K562 (cell line): ENCODE measurements at regions not wholly inside any gene's neighbourhood (a gene's known extent, or its start where the extent isn't known, plus 50 kb on each side); places are given as distances from the start of the nearest gene placed in this dataset.

ENCODE experiments used
- CTBP1 ChIP-seq: fragments of 450-650 bp; IDR thresholded peaks from 2 replicates; pipeline ENCODE4 v1.6.1; 2016; ENCODE audit warnings: borderline replicate concordance
- ETS2 ChIP-seq: IDR thresholded peaks from 2 replicates; pipeline ENCODE4 v1.6.1; 2016; ENCODE audit warnings: borderline replicate concordance, missing genetic modification characterization, mild to moderate bottlenecking, moderate library complexity, missing compliant biosample characterization; ENCODE audit not compliant: poor library complexity, severe bottlenecking
- MAZ ChIP-seq, 2 experiments: fragments of 450-650 bp in 1 of 2; sonication (generic) in 1 of 2; formaldehyde crosslinking; IDR thresholded peaks in 1 of 2; conservative IDR thresholded peaks in 1 of 2; 2 replicates each; pipeline versions ENCODE4 v1.4.0 to v1.5.0; 2020; ENCODE audit warnings: mild to moderate bottlenecking in 1 of 2, missing genetic modification reagents in 1 of 2
- MEIS2 ChIP-seq: fragments of 450-650 bp; IDR thresholded peaks from 2 replicates; pipeline ENCODE4 v1.6.1; 2014; ENCODE audit warnings: mild to moderate bottlenecking; ENCODE audit not compliant: partially characterized antibody
- OTX1 ChIP-seq: fragments of 450-650 bp; formaldehyde crosslinking; IDR thresholded peaks from 2 replicates; pipeline ENCODE4 v1.4.0; 2022; ENCODE audit warnings: mild to moderate bottlenecking
- RB1 ChIP-seq: fragments of 450-650 bp; IDR thresholded peaks from 2 replicates; pipeline ENCODE4 v1.6.1; 2017; ENCODE audit warnings: low read depth, mild to moderate bottlenecking
- SRSF3 ChIP-seq: fragments of 200-400 bp; formaldehyde crosslinking; IDR thresholded peaks from 2 replicates; pipeline ENCODE4 v1.6.1; 2016; ENCODE audit warnings: mild to moderate bottlenecking, low read length, moderate library complexity; ENCODE audit not compliant: insufficient read depth
- ZFP1 ChIP-seq: fragments of 450-650 bp; formaldehyde crosslinking; IDR thresholded peaks from 2 replicates; pipeline ENCODE4 v1.4.0; 2020; ENCODE audit warnings: mild to moderate bottlenecking, mixed read lengths
- ZNF79 ChIP-seq: fragments of 250-450 bp; sonication (Bioruptor Pico); IDR thresholded peaks from 2 replicates; pipeline ENCODE4 v1.4.0; 2020; ENCODE audit warnings: low read depth, mild to moderate bottlenecking, moderate library complexity
- TF ChIP-seq, protein P1 (sequence below), 2 experiments: fragments of 450-650 bp; IDR thresholded peaks; 2 replicates each; pipeline ENCODE4 v1.6.1; 2016; ENCODE audit warnings: mild to moderate bottlenecking in 2 of 2, borderline replicate concordance in 1 of 2, low read depth in 1 of 2, moderate library complexity in 1 of 2
- TF ChIP-seq, protein P2 (sequence below): fragments of 450-650 bp; IDR thresholded peaks from 2 replicates; pipeline ENCODE4 v1.6.1; 2016; ENCODE audit warnings: antibody characterized with exemption
- TF ChIP-seq, protein P3 (sequence below): IDR thresholded peaks from 2 replicates; pipeline ENCODE4 v1.6.1; 2011; ENCODE audit warnings: borderline replicate concordance, low read depth, mild to moderate bottlenecking, moderate library complexity, low read length; ENCODE audit not compliant: insufficient read depth, poor library complexity, severe bottlenecking
- TF ChIP-seq, protein P4 (sequence below): fragments of 250-450 bp; sonication (Bioruptor Pico); IDR thresholded peaks from 2 replicates; pipeline ENCODE4 v1.8.0; 2021; ENCODE audit warnings: moderate library complexity, mild to moderate bottlenecking, inconsistent platforms

DNA sequence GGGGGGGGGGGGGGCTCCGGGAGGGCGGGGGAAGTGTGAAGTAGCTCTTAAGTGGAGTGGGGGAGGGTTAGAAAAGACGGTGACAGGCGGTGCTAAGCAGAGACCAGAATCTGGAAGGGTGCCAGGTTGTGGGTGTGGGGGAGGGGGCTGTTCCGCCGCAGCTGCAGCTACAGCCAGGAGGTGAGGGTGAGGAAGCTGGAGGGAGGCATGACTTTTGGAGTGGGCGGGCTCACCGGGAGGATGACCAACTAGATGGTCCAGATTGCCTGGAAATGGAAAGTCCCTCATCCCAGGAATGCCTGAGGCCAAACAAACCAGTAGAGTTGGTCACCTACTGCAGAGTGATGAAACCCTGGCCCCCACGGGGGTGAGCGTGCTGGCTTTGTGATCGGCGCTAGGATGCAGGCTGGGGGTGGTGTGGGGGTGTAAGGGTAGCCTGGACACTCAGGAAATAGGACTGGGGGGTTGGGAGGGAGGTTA lies 158.1 kb upstream of the SHB start (continued):
- TF ChIP-seq, protein P1, sequence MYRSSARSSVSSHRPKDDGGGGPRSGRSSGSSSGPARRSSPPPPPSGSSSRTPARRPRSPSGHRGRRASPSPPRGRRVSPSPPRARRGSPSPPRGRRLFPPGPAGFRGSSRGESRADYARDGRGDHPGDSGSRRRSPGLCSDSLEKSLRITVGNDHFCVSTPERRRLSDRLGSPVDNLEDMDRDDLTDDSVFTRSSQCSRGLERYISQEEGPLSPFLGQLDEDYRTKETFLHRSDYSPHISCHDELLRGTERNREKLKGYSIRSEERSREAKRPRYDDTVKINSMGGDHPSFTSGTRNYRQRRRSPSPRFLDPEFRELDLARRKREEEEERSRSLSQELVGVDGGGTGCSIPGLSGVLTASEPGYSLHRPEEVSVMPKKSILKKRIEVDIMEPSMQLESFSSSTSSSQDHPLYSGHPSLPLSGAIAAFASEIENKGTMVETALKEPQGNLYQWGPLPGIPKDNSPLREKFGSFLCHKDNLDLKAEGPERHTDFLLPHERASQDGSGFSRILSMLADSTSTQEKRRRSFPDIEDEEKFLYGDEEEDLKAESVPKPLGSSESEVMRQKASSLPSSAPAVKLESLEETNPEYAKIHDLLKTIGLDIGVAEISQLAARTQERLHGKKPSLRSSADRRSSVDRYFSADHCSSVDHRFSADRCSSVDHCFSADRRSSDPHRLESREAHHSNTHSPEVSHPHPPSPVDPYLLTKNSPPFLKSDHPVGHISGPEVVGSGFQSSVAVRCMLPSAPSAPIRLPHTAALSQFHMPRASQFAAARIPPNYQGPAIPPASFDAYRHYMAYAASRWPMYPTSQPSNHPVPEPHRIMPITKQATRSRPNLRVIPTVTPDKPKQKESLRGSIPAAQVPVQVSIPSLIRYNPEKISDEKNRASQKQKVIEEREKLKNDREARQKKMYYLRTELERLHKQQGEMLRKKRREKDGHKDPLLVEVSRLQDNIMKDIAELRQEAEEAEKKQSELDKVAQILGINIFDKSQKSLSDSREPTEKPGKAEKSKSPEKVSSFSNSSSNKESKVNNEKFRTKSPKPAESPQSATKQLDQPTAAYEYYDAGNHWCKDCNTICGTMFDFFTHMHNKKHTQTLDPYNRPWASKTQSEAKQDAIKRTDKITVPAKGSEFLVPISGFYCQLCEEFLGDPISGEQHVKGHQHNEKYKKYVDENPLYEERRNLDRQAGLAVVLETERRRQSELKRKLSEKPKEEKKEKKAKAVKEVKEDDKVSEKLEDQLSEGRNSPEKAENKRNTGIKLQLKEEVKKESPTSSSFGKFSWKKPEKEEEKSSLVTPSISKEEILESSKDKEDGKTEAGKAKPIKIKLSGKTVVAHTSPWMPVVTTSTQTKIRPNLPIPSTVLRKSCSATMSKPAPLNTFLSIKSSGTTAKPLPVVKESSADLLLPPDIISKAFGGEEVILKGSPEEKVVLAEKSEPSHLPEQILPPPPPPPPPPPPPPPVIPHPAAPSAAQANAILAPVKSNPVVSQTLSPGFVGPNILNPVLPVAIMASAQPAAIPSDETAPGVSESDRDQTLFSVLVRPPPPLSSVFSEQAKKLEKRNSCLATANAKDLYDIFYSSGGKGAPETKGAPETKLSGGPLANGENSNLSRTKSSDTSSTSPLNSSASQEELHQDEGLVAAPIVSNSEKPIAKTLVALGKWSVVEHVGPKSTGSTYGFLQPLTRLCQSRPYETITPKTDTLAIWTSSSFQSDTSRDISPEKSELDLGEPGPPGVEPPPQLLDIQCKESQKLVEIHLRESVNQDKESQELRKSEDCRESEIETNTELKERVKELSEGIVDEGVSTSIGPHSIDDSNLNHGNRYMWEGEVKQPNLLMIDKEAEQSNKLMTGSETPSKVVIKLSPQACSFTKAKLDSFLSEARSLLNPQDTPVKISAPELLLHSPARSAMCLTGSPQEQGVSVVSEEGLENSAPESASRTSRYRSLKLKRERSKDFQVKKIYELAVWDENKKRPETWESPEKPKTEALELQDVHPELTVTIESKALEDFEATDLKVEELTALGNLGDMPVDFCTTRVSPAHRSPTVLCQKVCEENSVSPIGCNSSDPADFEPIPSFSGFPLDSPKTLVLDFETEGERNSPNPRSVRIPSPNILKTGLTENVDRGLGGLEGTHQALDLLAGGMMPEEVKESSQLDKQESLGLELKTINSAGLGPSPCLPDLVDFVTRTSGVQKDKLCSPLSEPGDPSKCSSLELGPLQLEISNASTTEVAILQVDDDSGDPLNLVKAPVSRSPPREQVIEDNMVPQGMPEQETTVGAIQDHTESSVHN (IDR thresholded peaks at IDR 0.05; ENCODE audit: borderline replicate concordance in 1 of 2, low read depth in 1 of 2), result no peak
- TF ChIP-seq CTBP1 (peak; percentile 84), ZNF79 (CRISPR knock-in tag) (no peak), ETS2 (tag) (no peak), RB1 (peak; percentile 43; the same call in 1 of the 2 replicates), ZFP1 (CRISPR knock-in tag) (no peak), OTX1 (CRISPR knock-in tag) (no peak), MAZ (CRISPR knock-in tag; conservative IDR thresholded peaks at IDR 0.05 in 1 of 2, IDR thresholded peaks at IDR 0.05 in 1 of 2) (peak in 1 of 2 experiments; percentile 61; a peak in 2 of 4 replicates), SRSF3 (no peak), MEIS2 (no peak)
- TF ChIP-seq, protein P2, sequence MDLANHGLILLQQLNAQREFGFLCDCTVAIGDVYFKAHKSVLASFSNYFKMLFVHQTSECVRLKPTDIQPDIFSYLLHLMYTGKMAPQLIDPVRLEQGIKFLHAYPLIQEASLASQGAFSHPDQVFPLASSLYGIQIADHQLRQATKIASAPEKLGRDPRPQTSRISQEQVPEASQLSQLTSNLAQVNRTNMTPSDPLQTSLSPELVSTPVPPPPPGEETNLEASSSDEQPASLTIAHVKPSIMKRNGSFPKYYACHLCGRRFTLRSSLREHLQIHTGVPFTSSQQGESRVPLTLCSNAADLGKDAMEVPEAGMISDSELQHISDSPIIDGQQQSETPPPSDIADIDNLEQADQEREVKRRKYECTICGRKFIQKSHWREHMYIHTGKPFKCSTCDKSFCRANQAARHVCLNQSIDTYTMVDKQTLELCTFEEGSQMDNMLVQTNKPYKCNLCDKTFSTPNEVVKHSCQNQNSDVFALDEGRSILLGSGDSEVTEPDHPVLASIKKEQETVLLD, result no peak
- TF ChIP-seq, protein P3, sequence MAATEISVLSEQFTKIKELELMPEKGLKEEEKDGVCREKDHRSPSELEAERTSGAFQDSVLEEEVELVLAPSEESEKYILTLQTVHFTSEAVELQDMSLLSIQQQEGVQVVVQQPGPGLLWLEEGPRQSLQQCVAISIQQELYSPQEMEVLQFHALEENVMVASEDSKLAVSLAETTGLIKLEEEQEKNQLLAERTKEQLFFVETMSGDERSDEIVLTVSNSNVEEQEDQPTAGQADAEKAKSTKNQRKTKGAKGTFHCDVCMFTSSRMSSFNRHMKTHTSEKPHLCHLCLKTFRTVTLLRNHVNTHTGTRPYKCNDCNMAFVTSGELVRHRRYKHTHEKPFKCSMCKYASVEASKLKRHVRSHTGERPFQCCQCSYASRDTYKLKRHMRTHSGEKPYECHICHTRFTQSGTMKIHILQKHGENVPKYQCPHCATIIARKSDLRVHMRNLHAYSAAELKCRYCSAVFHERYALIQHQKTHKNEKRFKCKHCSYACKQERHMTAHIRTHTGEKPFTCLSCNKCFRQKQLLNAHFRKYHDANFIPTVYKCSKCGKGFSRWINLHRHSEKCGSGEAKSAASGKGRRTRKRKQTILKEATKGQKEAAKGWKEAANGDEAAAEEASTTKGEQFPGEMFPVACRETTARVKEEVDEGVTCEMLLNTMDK, result no peak
- TF ChIP-seq, protein P4, sequence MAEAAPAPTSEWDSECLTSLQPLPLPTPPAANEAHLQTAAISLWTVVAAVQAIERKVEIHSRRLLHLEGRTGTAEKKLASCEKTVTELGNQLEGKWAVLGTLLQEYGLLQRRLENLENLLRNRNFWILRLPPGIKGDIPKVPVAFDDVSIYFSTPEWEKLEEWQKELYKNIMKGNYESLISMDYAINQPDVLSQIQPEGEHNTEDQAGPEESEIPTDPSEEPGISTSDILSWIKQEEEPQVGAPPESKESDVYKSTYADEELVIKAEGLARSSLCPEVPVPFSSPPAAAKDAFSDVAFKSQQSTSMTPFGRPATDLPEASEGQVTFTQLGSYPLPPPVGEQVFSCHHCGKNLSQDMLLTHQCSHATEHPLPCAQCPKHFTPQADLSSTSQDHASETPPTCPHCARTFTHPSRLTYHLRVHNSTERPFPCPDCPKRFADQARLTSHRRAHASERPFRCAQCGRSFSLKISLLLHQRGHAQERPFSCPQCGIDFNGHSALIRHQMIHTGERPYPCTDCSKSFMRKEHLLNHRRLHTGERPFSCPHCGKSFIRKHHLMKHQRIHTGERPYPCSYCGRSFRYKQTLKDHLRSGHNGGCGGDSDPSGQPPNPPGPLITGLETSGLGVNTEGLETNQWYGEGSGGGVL, result no peak
